ENCODE measurements at regions not wholly inside any gene's neighbourhood (a gene's known extent, or its start where the extent isn't known, plus 50 kb on each side); places are given as distances from the start of the nearest gene placed in this dataset.

GRCh38 chr1:55669293-55669692 is 454.1 kb upstream of the USP24 start:
- H3K9me3 ChIP-seq (ENCODE audit: control insufficient read depth, insufficient read depth, low read depth, low read length) = no peaks in the 10 kb centered on the region
- peak; percentile 23 to 63 for DNase-seq (ENCODE audit: low read depth in 2 of 2)
- no peak overlapping the region for H3K4me3 ChIP-seq (replicated peaks in 1 of 4; ENCODE audit: control extremely low read depth in 1 of 4, insufficient read depth in 1 of 4, low read depth in 3 of 4, low read length in 4 of 4)
- H3K36me3 ChIP-seq (ENCODE audit: control insufficient read depth, insufficient read depth, low read length) = no peaks in the 10 kb centered on the region
- H3K27ac ChIP-seq (ENCODE audit: insufficient read depth, low read length) = no peak overlapping the region
- H3K9ac ChIP-seq (ENCODE audit: insufficient read depth, low read length) = no peak overlapping the region
- peaks cover 9% of the 10 kb centered on the region for H3K4me1 ChIP-seq (ENCODE audit: control insufficient read depth, extremely low read depth, insufficient read depth, low read length)
- no peak for TF ChIP-seq EZH2 (IDR thresholded peaks at IDR 0.05; ENCODE audit: low read length, missing control alignments)
- TF ChIP-seq, protein P1, sequence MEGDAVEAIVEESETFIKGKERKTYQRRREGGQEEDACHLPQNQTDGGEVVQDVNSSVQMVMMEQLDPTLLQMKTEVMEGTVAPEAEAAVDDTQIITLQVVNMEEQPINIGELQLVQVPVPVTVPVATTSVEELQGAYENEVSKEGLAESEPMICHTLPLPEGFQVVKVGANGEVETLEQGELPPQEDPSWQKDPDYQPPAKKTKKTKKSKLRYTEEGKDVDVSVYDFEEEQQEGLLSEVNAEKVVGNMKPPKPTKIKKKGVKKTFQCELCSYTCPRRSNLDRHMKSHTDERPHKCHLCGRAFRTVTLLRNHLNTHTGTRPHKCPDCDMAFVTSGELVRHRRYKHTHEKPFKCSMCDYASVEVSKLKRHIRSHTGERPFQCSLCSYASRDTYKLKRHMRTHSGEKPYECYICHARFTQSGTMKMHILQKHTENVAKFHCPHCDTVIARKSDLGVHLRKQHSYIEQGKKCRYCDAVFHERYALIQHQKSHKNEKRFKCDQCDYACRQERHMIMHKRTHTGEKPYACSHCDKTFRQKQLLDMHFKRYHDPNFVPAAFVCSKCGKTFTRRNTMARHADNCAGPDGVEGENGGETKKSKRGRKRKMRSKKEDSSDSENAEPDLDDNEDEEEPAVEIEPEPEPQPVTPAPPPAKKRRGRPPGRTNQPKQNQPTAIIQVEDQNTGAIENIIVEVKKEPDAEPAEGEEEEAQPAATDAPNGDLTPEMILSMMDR (conservative IDR thresholded peaks at IDR 0.05 in 1 of 2, IDR thresholded peaks at IDR 0.05 in 1 of 2; ENCODE audit: low read depth in 1 of 2, low read length in 2 of 2) = no peak
- H3K4me2 ChIP-seq (ENCODE audit: extremely low read depth, insufficient read depth, low read length) = no peak overlapping the region
- H3K79me2 ChIP-seq (ENCODE audit: control insufficient read depth, insufficient read depth, low read length) = no peaks in the 10 kb centered on the region
- no peaks in the 10 kb centered on the region for H4K20me1 ChIP-seq (ENCODE audit: control insufficient read depth, extremely low read depth, insufficient read depth, low read length)
- peak overlapping the region; percentile 19 for H2AFZ ChIP-seq (ENCODE audit: low read length)
- H3K27me3 ChIP-seq (ENCODE audit: control insufficient read depth, insufficient read depth, low read length) = no peaks in the 10 kb centered on the region

DNA sequence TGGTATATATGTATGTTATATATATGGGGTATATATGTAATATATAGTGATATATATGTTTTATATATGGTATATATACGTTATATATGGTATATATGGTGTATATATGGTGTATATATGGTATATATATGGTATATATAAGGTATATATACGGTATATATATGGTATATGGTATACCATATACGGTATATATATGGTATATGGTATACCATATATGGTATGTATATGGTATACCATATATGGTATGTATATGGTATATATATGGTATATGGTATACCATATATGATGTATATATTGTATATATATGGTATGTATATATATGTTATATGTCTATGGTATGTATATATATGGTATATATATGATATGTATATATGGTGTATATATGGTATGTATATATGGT is 447.7 kb upstream of the USP24 start:
- TF ChIP-seq, protein P1 (conservative IDR thresholded peaks at IDR 0.05 in 1 of 2, IDR thresholded peaks at IDR 0.05 in 1 of 2; ENCODE audit: low read depth in 1 of 2, low read length in 2 of 2) = no peak
- TF ChIP-seq EZH2 (IDR thresholded peaks at IDR 0.05; ENCODE audit: low read length, missing control alignments) = no peak
- H4K20me1 ChIP-seq (ENCODE audit: control insufficient read depth, extremely low read depth, insufficient read depth, low read length) = no peaks in the 10 kb centered on the region
- no peak overlapping the region for H3K9ac ChIP-seq (ENCODE audit: insufficient read depth, low read length)
- no peak overlapping the region for H3K27ac ChIP-seq (ENCODE audit: insufficient read depth, low read length)
- no peaks in the 10 kb centered on the region for H3K4me1 ChIP-seq (ENCODE audit: control insufficient read depth, extremely low read depth, insufficient read depth, low read length)
- no peaks in the 10 kb centered on the region for H3K36me3 ChIP-seq (ENCODE audit: control insufficient read depth, insufficient read depth, low read length)
- no peak overlapping the region for H2AFZ ChIP-seq (ENCODE audit: low read length)
- H3K4me3 ChIP-seq (replicated peaks in 1 of 4; ENCODE audit: control extremely low read depth in 1 of 4, insufficient read depth in 1 of 4, low read depth in 3 of 4, low read length in 4 of 4) = no peak overlapping the region
- no peak overlapping the region for H3K4me2 ChIP-seq (ENCODE audit: extremely low read depth, insufficient read depth, low read length)
- H3K9me3 ChIP-seq (ENCODE audit: control insufficient read depth, insufficient read depth, low read depth, low read length) = no peaks in the 10 kb centered on the region
- H3K27me3 ChIP-seq (ENCODE audit: control insufficient read depth, insufficient read depth, low read length) = no peaks in the 10 kb centered on the region
- DNase-seq (ENCODE audit: low read depth in 2 of 2) = no peak
- no peaks in the 10 kb centered on the region for H3K79me2 ChIP-seq (ENCODE audit: control insufficient read depth, insufficient read depth, low read length)

- no peak for DNase-seq (ENCODE audit: low read depth in 2 of 2)
- H3K4me2 ChIP-seq (ENCODE audit: extremely low read depth, insufficient read depth, low read length) = no peak overlapping the region
- H3K27me3 ChIP-seq (ENCODE audit: control insufficient read depth, insufficient read depth, low read length) = no peaks in the 10 kb centered on the region
- no peak overlapping the region for H3K4me3 ChIP-seq (replicated peaks in 1 of 4; ENCODE audit: control extremely low read depth in 1 of 4, insufficient read depth in 1 of 4, low read depth in 3 of 4, low read length in 4 of 4)
- H2AFZ ChIP-seq (ENCODE audit: low read length) = no peak overlapping the region
- no peak for TF ChIP-seq EZH2 (IDR thresholded peaks at IDR 0.05; ENCODE audit: low read length, missing control alignments)
- TF ChIP-seq, protein P1 (conservative IDR thresholded peaks at IDR 0.05 in 1 of 2, IDR thresholded peaks at IDR 0.05 in 1 of 2; ENCODE audit: low read depth in 1 of 2, low read length in 2 of 2) = no peak
- H3K79me2 ChIP-seq (ENCODE audit: control insufficient read depth, insufficient read depth, low read length) = no peaks in the 10 kb centered on the region
- no peaks in the 10 kb centered on the region for H3K9me3 ChIP-seq (ENCODE audit: control insufficient read depth, insufficient read depth, low read depth, low read length)
- H4K20me1 ChIP-seq (ENCODE audit: control insufficient read depth, extremely low read depth, insufficient read depth, low read length) = no peaks in the 10 kb centered on the region
- no peaks in the 10 kb centered on the region for H3K4me1 ChIP-seq (ENCODE audit: control insufficient read depth, extremely low read depth, insufficient read depth, low read length)
- no peak overlapping the region for H3K27ac ChIP-seq (ENCODE audit: insufficient read depth, low read length)
- H3K9ac ChIP-seq (ENCODE audit: insufficient read depth, low read length) = no peak overlapping the region
- H3K36me3 ChIP-seq (ENCODE audit: control insufficient read depth, insufficient read depth, low read length) = no peaks in the 10 kb centered on the region
These were observed 443.8 kb upstream of the USP24 start for GRCh38 chr1:55658917-55659316.
